ENCODE measurements at regions not wholly inside any gene's neighbourhood (a gene's known extent, or its start where the extent isn't known, plus 50 kb on each side); places are given as distances from the start of the nearest gene placed in this dataset.

- no peak for TF ChIP-seq CTCF (IDR thresholded peaks at IDR 0.05)
- TF ChIP-seq POLR2A (IDR thresholded peaks at IDR 0.05), result no peak
These were observed 127.6 kb upstream of the LPP start for GRCh38 chr3:188026191-188026968.

Data from lower leg skin (tissue), 3 donors.